Liver (tissue), 8 donors: ENCODE measurements at regions not wholly inside any gene's neighbourhood (a gene's known extent, or its start where the extent isn't known, plus 50 kb on each side); places are given as distances from the start of the nearest gene placed in this dataset.

Source experiments
- DNase-seq: peaks from one replicate; pipeline ENCODE4 v3.0.0-alpha.2; 2017; ENCODE audit warnings: low spot score
- H3K27ac ChIP-seq, 2 donors: one replicate each; pipeline ENCODE4 v1.7.0; 2013; ENCODE audit warnings: inconsistent platforms in 2 of 2, low read length in 2 of 2, control low read depth in 1 of 2, low read depth in 1 of 2, mild to moderate bottlenecking in 1 of 2
- H3K27me3 ChIP-seq, 4 donors: one replicate each; pipeline versions ENCODE4 v1.6.1 to v1.7.0; 2013; ENCODE audit warnings: low read length in 3 of 4, inconsistent platforms in 1 of 4, mild to moderate bottlenecking in 1 of 4, moderate library complexity in 1 of 4; ENCODE audit not compliant: control insufficient read depth in 4 of 4, insufficient read depth in 4 of 4
- H3K36me3 ChIP-seq, 4 donors: one replicate each; pipeline versions ENCODE4 v1.6.1 to v1.7.0; 2013; ENCODE audit warnings: low read length in 3 of 4, mild to moderate bottlenecking in 3 of 4, low read depth in 1 of 4, moderate library complexity in 1 of 4; ENCODE audit not compliant: control insufficient read depth in 4 of 4, insufficient read depth in 3 of 4
- H3K4me1 ChIP-seq, 4 donors: one replicate each; pipeline versions ENCODE4 v1.6.1 to v1.7.0; 2013; ENCODE audit warnings: low read length in 3 of 4, mild to moderate bottlenecking in 3 of 4, moderate library complexity in 1 of 4; ENCODE audit not compliant: control insufficient read depth in 4 of 4, insufficient read depth in 4 of 4
- H3K4me3 ChIP-seq, 3 donors: one replicate each; pipeline versions ENCODE4 v1.6.1 to v1.7.0; 2013; ENCODE audit warnings: low read length in 3 of 3, control low read depth in 1 of 3, low read depth in 1 of 3, mild to moderate bottlenecking in 1 of 3
- H3K9ac ChIP-seq, 2 donors: one replicate each; pipeline ENCODE4 v1.7.0; 2013; ENCODE audit warnings: low read length in 2 of 2, mild to moderate bottlenecking in 2 of 2, moderate library complexity in 2 of 2, control low read depth in 1 of 2, low read depth in 1 of 2
- H3K9me3 ChIP-seq, 4 donors: one replicate each; pipeline versions ENCODE4 v1.6.1 to v1.7.0; 2013; ENCODE audit warnings: low read length in 3 of 4; ENCODE audit not compliant: control insufficient read depth in 4 of 4
- EGR1 ChIP-seq, 2 donors: IDR thresholded peaks; 2 replicates each; pipeline ENCODE4 v1.6.1; 2016 to 2018; ENCODE audit warnings: antibody characterized with exemption in 2 of 2, low read depth in 2 of 2
- GABPA ChIP-seq, 2 donors: IDR thresholded peaks in 1 of 2; conservative IDR thresholded peaks in 1 of 2; 2 replicates each; pipeline ENCODE4 v1.6.1; 2016; ENCODE audit warnings: antibody characterized with exemption in 2 of 2, mild to moderate bottlenecking in 1 of 2, moderate library complexity in 1 of 2
- HNF4A ChIP-seq, 2 donors: conservative IDR thresholded peaks; 2 replicates each; pipeline ENCODE4 v1.6.1; 2016; ENCODE audit warnings: antibody characterized with exemption in 2 of 2, mild to moderate bottlenecking in 2 of 2
- HNF4G ChIP-seq: IDR thresholded peaks from 2 replicates; pipeline ENCODE4 v1.6.1; 2016; ENCODE audit warnings: antibody characterized with exemption
- JUND ChIP-seq, 2 donors: IDR thresholded peaks; 2 replicates each; pipeline ENCODE4 v1.6.1; 2016; ENCODE audit warnings: antibody characterized with exemption in 2 of 2
- NR2F2 ChIP-seq: IDR thresholded peaks from 2 replicates; pipeline ENCODE4 v1.6.1; 2016; ENCODE audit warnings: antibody characterized with exemption
- RAD21 ChIP-seq, 2 donors: IDR thresholded peaks; 2 replicates each; pipeline ENCODE4 v1.6.1; 2016; ENCODE audit warnings: antibody characterized with exemption in 2 of 2, mild to moderate bottlenecking in 2 of 2
- REST ChIP-seq: IDR thresholded peaks from 2 replicates; pipeline ENCODE4 v1.6.1; 2016; ENCODE audit warnings: antibody characterized with exemption, mild to moderate bottlenecking
- RXRA ChIP-seq, 2 donors: IDR thresholded peaks; 2 replicates each; pipeline ENCODE4 v1.6.1; 2017 to 2018; ENCODE audit warnings: antibody characterized with exemption in 2 of 2, mild to moderate bottlenecking in 1 of 2
- SP1 ChIP-seq: IDR thresholded peaks from 2 replicates; pipeline ENCODE4 v1.6.1; 2018; ENCODE audit warnings: antibody characterized with exemption, mild to moderate bottlenecking
- TAF1 ChIP-seq: conservative IDR thresholded peaks from 2 replicates; pipeline ENCODE4 v1.6.1; 2016; ENCODE audit warnings: antibody characterized with exemption, mild to moderate bottlenecking
- YY1 ChIP-seq: IDR thresholded peaks from 2 replicates; pipeline ENCODE4 v1.6.1; 2016; ENCODE audit warnings: antibody characterized with exemption, mild to moderate bottlenecking
- WGBS: extraction: QIAGEN DNeasy Blood & Tissue Kit; methylation state at CpG from one replicate; pipeline ENCODE4 v1.1.7; 2013; 5-methylcytosine and 5-hydroxymethylcytosine counted together
- TF ChIP-seq, protein P1 (sequence below): fragments of 150-350 bp; IDR thresholded peaks from 2 replicates; pipeline ENCODE4 v1.5.1; 2017; ENCODE audit warnings: improper control_type of control experiment, low read depth, low read length; ENCODE audit not compliant: missing input control
- TF ChIP-seq, protein P2 (sequence below): IDR thresholded peaks from 2 replicates; pipeline ENCODE4 v1.6.1; 2016; ENCODE audit warnings: antibody characterized with exemption
- donor health status: healthy.
- donor health status: healthy.
- donor health status: healthy.
- donor health status: healthy.
- donor health status: healthy.

DNA sequence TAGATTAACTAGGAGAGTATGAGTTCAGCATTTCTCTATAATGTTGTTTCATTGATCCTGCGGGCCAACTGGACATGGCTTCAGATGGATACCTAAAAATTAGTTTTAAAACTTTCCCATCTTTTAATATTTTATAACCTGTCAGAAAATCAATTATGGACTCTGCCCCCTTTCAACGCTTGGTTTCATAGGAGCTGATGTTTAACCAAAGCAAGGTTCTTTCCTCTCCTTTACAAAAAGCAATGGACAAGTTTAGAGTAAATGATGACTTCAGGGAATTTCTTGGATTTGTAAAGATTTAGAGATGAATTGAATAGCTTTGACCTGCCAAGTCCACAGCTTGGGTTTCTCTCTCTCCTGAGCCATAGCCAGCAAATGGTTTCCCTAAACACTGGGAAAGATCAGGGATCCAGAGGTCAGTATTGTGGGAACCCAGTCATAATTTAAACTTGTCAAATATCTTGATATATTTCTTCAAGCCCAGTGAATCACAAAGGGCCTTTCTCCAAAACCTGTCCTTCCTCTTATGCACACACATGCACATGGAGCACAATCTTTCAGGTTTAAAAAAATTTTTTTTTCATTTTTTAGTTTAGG, 177.1 kb downstream of the EVX1 start:
- Histone ChIP-seq H3K27ac (no peak overlapping the region), H3K9ac (no peak overlapping the region), H3K27me3 (no peaks in the 10 kb centered on the region), H3K4me1 (peaks cover 6 to 18% (median 15%) of the 10 kb centered on the region in 4 donors), H3K9me3 (no peaks in the 10 kb centered on the region), H3K4me3 (no peak overlapping the region), H3K36me3 (no peaks in the 10 kb centered on the region)
- peak; percentile 58 for TF ChIP-seq SP1
- peak; percentile 82 to 88 for TF ChIP-seq HNF4A (conservative IDR thresholded peaks at IDR 0.05)
- peak; percentile 20 to 29 for TF ChIP-seq RXRA (IDR thresholded peaks at IDR 0.05)
- TF ChIP-seq JUND (IDR thresholded peaks at IDR 0.05), result peak in 1 of 2 donors; percentile 37
- TF ChIP-seq, protein P1, sequence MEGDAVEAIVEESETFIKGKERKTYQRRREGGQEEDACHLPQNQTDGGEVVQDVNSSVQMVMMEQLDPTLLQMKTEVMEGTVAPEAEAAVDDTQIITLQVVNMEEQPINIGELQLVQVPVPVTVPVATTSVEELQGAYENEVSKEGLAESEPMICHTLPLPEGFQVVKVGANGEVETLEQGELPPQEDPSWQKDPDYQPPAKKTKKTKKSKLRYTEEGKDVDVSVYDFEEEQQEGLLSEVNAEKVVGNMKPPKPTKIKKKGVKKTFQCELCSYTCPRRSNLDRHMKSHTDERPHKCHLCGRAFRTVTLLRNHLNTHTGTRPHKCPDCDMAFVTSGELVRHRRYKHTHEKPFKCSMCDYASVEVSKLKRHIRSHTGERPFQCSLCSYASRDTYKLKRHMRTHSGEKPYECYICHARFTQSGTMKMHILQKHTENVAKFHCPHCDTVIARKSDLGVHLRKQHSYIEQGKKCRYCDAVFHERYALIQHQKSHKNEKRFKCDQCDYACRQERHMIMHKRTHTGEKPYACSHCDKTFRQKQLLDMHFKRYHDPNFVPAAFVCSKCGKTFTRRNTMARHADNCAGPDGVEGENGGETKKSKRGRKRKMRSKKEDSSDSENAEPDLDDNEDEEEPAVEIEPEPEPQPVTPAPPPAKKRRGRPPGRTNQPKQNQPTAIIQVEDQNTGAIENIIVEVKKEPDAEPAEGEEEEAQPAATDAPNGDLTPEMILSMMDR, result no peak
- TF ChIP-seq YY1, result peak; percentile 71
- TF ChIP-seq HNF4G, result peak; percentile 58
- peak in 1 of 2 donors; percentile 4 for TF ChIP-seq RAD21 (IDR thresholded peaks at IDR 0.05)
- no peak for TF ChIP-seq TAF1
- 47% methylated on average over 2 of the region's 2 CpGs for WGBS
- no peak for DNase-seq

DNA sequence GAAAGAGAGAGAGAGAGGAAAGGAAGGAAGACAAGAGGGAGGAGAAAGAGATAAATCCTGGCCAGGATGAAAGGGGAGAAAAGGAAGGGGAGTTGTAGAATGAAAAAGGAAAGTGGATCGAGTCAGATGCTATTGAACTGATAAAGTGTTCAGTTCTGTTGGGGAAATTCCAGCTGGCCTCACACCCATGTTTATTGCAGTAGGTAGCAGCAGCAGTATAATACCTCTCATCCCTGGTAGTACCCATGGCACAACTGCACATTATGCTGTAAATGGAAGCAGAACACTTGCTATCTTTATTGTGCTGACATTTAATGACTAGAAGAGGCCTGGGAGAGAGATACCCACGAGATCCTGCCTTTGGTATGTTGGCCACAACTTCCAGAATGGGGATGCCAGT, 178.1 kb downstream of the EVX1 start:
- WGBS, result 46% methylated on average over 2 of the region's 2 CpGs
- no peak overlapping the region for H3K27ac ChIP-seq
- H3K4me1 ChIP-seq, result peaks cover 6 to 18% (median 15%) of the 10 kb centered on the region in 4 donors
- H3K4me3 ChIP-seq, result no peak overlapping the region
- DNase-seq, result no peak
- H3K9me3 ChIP-seq, result no peaks in the 10 kb centered on the region
- H3K27me3 ChIP-seq, result no peaks in the 10 kb centered on the region
- TF ChIP-seq REST (no peak), GABPA (IDR thresholded peaks at IDR 0.05 in 1 of 2, conservative IDR thresholded peaks at IDR 0.05 in 1 of 2) (no peak)
- H3K36me3 ChIP-seq, result no peaks in the 10 kb centered on the region
- H3K9ac ChIP-seq, result no peak overlapping the region

- Histone ChIP-seq H3K4me3 (no peak overlapping the region), H3K27ac (no peak overlapping the region), H3K4me1 (peaks cover 6 to 18% (median 15%) of the 10 kb centered on the region in 4 donors), H3K9me3 (no peaks in the 10 kb centered on the region), H3K9ac (no peak overlapping the region), H3K27me3 (no peaks in the 10 kb centered on the region), H3K36me3 (no peaks in the 10 kb centered on the region)
- 80% methylated on average over 8 of the region's 8 CpGs for WGBS
- no peak for DNase-seq
- no peak for TF ChIP-seq EGR1 (IDR thresholded peaks at IDR 0.05; ENCODE audit: low read depth in 2 of 2)
- TF ChIP-seq, protein P1, result no peak
- TF ChIP-seq REST, result no peak
- no peak for TF ChIP-seq HNF4A (conservative IDR thresholded peaks at IDR 0.05)
- TF ChIP-seq, protein P2, sequence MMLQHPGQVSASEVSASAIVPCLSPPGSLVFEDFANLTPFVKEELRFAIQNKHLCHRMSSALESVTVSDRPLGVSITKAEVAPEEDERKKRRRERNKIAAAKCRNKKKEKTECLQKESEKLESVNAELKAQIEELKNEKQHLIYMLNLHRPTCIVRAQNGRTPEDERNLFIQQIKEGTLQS, result no peak
- no peak for TF ChIP-seq RXRA (IDR thresholded peaks at IDR 0.05)
- no peak for TF ChIP-seq RAD21 (IDR thresholded peaks at IDR 0.05)
- TF ChIP-seq NR2F2, result no peak
Observed at GRCh38 chr7:27423290-27423689, 180.7 kb downstream of the EVX1 start.
